IPS DF 4.7 (cell line): ENCODE measurements at regions not wholly inside any gene's neighbourhood (a gene's known extent, or its start where the extent isn't known, plus 50 kb on each side); places are given as distances from the start of the nearest gene placed in this dataset.

Source experiments
- DNase-seq: peaks from one replicate; pipeline ENCODE4 v3.0.0-alpha.2; 2013; ENCODE audit warnings: low spot score; ENCODE audit errors: extremely low read depth

DNA sequence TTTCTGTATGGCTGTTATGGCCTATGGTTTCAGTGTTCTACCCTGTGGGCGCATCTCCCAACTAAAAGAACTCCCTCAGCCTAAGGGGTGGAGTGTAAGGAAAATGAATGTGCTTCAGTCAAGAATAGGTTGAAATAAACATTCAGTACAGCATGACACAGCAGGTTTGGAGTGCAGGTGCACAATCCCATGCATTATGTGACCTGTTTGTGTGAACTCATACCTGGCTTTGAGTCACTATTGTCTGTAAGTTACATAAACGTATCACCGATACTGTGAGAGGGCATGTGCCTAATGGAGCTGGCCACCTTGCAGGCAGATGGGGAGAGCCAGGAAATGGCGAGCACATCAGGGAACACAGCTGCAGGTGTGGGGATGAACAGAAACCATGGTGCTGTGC is 216.0 kb downstream of the DSEL start:
- no peak for DNase-seq

DNA sequence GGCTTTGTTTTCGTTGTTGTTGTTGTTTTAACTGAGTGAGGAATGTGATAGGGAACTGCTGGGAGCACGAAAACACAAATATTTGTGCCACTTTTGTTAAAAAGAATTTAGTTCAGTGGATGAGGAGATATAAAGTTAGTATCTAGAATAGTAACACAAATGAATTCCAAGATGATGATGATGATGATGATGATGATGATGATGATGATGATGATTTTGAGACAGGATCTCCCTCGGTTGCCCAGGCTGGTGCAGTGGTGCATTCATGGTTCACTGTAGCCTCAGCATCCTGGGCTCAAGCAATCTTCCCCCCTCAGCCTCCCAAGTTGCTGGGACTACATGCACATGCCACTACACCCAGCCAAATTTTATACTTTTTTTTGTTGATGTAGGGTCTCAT is 223.7 kb downstream of the DSEL start:
- no peak for DNase-seq

DNA sequence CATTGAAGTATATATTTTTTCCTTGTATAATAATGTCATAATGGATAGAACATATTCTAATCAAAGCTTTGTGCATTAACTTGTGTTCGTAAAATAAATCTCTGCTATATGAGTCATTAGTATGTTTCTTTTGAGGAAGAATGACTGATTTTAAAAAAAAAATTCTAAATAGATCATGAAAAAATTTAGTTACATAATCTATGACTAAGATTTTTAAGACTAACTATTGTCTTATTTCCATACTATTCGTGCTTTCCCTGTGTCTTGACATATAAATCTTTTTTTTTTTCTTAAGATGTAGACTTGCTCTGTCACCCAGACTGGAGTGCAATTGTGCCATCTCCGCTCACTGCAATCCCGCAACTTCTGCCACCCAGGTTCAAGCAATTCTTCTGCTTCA is 226.1 kb downstream of the DSEL start:
- DNase-seq: no peak

DNA sequence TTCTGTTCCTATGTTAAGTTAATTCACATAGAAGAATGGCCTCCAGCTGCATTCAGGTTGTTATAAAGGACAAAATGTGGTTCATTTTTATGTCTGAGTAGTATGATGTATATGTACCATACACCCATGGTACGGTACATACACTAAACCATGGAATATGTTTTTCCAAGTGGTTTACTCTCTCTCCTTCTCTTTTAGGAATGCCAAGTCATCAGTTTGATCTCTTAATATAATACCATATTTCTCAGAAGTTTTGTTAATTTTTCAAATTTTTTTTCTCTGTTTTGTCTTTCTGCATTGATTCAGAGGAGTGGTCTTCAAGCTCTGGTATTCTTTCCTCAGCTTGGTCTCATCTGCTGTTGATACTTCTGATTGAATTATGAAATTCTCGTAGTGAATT is 230.9 kb downstream of the DSEL start:
- no peak for DNase-seq

DNA sequence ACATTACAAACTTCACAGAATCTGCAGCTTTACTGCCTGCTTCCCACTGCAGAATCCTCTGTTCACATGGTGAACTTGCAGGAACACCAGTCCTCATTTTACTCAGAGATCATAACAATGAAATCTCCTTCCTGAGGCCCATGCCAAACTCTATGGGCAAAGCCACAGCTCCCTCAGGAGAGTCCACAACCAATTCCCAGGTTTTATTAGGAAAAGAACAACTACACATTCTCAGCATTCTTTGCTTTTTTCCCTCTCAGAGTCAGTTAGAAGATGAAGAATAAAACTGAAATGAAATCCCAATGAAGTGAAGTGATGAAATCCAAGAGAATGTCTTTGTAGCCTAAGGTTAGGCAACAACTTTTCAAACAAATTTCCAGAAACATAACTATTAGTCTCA is 233.7 kb downstream of the DSEL start:
- no peak for DNase-seq

DNA sequence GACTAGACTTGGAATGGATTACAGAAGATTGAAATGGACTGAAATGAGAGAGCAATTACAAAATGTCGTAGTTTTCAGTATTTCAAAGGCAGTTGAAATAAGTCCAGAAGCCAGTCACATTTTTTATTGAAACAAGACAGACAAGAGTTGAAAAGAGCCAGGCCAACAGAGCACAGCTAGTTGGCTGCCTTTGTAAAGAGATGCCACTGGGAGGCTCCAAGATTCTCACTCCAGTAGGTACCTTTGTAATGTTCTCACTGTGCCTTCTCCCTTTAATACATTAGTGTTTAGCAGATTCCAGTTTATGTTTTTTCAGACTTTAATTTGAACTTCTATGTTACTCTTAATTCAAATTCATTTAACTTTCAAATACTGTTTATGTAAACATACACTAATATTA is 234.8 kb downstream of the DSEL start:
- DNase-seq: no peak

DNA sequence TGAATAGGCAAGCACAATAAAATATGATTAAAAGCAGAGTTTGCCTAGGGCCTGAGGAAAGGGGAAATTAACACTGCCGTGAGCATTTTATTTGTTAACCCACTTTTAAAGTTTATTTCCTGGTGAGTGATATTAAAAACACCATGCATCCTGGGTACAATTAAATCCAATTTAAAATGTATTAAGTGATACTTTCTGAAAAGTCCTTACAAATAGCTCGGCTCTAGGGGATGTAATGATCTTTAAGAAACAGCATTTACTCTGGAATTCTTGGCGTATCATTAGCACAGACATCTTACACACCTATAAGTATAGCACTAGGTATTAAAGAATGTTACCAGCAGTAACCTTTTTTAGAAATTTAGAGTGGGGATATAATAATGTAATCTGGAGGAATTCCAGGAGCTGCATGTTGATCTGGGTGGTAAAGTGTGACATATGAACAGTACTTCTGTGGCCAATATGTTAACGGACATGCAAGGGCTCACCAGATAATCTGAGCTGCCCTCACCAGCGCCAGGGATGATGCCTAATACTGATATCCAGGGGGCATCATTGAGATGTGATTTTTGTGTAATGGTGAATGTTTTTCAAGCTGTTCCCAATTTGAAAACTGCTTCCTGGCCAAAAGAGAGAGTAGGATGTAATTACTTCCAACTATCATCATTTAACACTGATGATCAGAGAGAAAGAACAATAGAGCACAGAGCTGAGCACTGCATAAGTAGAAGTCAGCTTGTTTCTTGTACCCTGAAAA is 235.9 kb downstream of the DSEL start:
- DNase-seq: no peak

DNA sequence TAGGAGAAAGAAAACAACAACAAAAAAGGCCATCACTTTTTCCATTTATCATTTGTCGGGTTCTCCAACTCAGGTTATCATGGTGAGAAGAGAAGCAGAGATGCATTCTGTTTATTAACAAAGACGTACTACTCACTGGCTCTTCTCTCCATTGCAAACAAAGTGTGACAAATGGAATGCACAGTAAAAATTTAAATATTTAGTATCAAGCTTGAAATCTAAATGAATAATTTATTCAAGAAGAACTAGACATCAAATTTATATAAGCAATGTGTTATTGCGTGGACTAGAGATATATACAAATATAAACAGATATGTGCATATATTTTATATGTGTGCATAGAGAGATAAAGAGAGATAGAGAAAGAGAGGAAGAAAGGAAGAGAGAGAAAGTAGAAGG is 236.5 kb downstream of the DSEL start:
- DNase-seq: no peak

DNA sequence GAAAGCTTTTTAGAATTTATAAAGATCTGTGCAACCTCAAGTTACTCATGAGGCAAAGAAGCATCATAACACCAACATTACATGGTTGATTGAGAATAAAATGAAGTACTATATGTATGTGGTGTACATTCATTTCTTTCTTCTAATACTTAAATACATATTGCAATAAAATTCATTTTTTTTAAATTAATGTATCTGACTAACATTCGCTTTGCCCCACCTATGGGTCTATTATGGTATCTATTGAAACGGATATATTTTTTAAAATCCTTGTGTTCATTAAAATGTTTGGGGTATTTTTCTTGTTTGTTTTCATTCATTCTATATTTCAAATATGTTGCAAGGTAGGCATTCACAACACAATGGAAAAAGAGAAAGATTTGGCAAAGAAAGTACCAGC is 237.5 kb downstream of the DSEL start:
- no peak for DNase-seq

DNA sequence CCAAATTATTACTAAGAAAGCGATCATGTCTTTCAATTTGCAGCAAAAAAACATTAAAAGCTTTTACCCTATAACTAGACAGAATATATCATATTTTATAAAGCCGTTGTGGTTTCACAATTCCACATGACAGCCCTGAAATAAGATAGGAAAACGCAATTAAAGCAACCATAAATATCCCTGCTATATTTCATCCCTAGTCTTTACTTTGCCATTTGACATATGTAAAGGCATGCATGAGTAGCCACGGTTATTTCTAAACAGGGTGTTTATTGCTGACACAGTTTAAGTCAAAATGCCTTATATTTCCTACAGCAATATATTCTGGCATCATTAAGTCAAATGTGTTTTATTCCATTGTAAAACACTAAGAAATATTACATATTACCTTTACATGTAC is 239.9 kb downstream of the DSEL start:
- no peak for DNase-seq

DNA sequence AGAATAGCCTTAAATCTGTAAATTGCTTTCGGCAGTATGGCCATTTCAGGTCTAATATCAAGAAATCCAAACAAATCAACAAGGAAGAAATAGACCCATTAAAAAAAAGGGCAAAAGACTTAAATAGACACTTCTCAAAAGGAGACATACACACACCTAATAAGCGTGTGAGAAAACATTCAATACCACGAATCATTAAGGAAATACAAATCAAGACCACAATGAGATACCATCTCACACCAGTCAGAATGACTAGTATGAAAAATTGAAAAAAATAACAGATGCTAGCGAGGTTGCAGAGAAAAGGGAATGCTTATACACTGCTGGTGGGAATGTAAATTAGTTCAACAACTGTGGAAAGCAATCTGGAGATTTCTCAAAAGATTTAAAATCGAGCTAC is 243.2 kb downstream of the DSEL start:
- no peak for DNase-seq

DNA sequence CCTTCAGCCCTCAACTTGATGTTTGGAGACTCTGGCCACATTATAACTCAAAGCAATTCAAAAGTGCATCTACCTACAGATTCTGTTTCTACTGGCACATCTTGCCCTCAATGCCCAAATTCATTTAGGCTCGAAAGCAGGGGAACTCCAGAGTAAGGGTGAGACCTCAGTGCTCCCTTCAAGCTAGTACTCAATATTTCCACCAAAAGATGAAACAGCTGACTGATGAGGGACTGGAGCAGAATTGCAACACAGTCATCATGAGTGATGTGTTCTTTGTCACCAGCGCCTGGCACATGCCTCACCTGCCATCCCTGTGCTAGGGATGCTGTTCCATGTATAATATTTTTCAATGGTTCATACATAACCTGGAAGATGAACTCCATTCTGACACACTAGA is 247.3 kb downstream of the DSEL start:
- DNase-seq: no peak

DNA sequence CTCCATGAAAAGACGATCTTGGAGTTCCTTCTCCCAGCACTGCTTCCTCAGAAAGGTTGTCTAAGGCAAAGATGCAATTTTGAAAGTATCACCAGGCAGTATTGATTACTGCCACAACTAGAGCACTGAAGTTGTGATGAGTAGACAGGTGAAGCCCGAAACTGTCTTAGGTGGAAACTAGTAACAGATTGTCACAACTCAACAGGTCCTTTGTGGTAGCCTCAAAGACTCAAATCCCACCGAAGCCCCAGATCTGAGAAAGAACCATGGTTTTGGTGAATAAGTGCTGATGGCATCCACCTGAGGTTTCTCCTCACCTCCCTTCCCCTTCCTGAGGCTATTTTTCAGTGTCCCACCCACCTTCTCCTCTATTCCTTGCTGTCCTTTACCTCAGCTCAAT is 248.0 kb downstream of the DSEL start:
- DNase-seq: no peak

DNA sequence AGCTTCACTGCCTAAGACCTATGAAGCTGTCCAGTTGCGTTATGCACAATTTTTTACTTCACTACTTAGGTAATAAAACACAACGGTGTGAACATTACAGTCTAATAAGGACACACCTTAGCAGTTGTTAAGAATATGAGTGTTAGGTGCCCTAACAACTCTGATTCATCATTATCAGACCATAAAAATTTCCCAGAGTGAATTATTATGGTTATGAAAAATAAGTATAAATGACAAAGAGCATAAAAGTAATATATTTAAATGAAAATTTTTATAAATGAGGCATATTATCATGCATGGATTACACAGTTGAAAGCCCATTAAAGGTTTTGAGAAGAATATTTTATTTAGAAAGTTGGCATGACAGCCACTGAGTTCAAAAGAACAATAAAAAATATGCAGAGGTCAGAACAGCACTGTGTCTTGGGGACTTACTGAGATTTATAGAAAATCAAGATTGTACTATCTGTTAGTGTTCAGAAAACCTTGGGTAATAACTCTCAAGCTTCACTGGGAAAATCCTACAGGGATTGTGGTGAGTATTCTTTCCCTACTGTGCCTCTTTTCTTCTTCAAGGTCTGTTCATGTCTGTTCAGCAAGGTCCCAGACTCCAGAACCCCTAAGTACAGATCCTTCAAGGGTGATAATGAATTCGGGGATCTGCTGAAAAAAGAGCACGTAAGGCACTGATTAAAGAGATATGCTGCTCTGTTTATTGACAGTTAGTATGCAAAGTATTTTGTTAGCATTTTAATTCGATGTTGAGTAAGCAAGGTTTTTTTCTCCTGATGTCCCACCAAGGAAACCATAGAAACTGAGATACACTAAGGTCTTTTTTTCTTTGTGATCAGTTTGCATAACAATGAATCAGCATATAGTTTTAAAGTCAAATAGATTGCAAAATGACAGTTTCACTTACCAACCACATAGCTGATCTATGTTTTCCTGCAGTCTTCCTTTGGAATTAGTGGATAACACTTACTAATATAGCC is 250.0 kb downstream of the DSEL start:
- no peak for DNase-seq

DNA sequence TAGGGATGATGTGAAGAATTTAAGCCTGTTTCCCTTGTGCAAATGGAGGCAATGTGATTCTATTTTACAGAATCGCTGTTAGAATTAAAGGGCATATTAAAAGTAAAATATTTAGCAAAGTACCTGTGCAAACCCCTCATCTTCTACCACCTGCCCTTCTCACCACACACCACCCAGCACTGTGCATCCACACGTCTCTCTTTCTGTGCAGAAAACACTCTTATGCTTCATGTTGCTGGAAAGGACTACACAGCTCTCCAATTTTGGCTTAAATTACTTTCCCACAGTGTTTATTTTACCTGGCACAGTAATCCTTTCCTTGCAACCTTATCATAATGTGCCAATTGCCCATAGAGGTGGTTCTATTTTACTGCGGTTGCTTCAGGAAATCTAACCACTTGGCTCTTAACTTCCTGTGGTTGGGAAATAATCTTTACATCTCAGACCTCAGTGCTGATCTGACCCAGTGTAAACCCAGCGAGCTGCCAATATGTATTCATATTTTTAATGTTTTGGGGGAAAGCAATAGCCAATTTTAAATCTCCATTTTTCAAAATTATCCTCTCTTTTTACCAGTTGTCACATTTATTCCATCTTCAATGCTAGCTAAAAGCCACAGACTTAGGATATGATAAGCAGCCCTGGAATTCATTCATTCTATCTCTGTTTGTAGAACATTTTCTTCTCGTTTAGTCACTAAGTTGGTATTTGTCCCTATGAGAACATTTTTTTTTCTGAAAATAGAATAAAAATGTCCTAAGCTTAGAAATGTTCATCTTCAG is 250.9 kb downstream of the DSEL start:
- no peak for DNase-seq

DNA sequence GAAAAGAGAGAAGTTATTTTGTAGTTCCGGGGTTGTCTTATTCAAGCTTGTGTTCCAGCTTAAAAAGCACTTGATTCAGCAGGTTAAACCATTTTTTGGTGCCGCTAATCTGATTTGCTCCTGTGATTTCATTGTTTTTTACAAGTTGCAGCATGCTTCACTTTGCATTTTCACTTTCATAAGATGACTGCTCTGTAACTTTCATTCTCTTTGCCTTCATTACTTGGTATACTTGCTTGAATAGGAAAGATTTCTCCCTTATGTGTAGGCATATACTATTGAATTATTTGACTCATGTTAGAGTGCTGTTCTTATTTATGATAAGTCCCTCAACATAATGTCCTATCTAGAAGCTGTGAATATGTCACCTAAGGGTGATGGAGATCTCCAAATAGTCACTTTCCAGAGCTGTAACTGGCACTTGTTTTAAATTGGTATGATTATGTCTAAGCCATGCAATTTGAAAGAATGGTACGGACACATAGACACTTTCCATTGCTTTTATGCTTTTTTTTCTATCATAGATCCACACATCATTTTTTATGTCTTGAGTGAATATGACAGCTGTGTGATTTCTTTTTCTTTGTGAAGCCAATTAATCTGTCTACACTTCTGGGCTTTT is 254.5 kb downstream of the DSEL start:
- DNase-seq: no peak

DNA sequence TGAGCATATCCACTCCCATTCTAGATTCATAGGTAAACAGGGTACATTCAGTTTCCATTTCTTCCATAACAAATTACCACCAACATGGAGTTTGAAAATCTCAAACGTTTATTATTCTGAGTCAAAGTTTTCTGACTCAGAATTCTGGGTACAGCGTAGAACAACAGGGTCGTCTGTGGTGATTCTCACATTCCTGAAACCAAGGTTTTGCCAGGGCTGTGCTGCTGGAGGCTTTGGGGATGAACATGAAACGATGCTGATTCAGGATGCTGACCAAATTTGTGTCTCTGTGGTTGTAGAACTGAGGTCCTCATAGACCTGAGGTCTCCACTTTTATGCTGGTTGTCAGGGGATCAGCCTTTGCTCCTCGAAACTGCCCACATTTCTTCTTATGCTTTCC is 255.7 kb downstream of the DSEL start:
- no peak for DNase-seq

DNA sequence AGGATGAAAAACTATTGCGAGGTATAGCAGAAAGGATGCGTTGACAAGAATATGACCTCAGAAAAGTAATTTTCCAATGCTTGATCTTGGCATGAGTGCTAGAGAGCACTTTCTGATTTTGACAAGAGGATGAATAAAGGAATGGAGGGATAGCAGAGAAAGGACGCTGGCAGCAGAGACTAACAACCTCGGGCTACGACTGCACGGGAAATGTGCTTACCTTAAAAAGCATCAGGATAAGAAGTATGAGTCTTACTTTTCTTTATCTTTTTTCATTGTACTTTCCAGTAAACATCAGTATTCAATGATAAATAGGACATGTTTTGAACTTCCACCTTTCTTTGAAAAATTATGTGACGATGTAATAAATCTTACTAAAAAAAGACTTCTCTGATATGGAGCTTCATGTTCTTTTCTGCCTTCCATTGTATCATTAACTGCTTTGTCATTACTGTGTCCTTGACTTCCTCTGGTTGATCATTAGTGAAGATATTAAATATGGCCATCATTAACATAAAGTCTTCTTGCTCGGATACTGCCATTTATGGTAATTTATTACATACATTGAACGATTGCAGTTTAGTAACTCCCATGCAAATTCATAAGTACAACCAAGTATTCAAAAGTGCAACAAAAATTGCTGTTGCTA is 265.6 kb downstream of the DSEL start:
- DNase-seq: no peak

DNA sequence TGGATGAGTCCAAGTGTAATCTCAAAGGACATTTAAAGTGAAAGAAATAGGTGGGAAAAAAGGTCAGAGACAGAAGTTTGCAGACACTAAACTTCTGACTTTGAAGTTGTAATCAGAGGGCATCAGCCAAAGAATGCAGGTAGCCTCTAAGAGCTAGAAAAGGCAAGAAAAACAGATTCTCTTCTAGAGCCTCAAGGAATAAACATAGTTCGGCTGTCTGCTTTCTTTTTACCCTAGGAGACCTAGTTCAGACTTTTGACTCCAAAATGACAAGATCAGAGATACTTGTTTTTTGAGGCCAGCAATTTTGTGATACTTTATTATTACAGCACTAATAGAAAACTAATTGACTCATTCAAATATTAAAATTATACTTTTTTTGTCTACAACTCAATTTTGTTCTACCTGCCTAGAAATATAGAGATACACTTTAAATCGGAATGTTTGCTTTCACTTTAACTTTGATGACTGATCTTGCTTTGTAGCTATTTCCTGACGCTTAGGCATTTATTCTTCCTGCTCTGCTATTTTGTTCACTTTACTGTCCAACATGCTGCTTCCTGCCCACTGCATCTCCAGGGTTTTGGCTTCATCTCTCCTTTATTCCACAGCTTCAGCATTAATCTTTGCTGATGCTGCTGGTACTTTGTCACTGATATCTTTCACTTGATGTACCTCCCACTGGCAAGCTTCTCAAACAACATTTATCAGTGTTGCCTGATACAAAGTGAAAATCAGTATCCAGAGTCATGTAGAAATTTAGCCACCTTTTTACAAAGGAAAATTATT is 272.5 kb downstream of the DSEL start:
- DNase-seq: no peak

DNA sequence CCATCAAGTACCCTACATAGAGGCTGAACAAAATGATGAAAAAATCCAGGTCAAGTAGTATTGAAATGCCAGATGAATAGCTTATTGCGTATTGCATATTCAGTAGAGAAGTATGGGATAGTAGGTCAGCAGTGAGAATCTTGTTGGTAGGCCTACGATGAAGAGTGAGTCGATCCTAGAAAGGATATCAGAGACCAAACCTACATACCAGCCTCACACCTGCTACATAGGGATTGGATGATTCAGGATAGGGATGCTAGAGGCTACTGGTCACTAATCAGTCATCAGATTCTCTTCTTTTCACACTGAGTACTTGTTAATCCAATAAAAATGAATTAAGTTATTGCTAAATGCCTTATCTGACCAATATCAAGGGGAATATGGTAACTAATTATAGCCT is 274.5 kb downstream of the DSEL start:
- DNase-seq: no peak
